GM19397 (cell line): ENCODE measurements at regions not wholly inside any gene's neighbourhood (a gene's known extent, or its start where the extent isn't known, plus 50 kb on each side); places are given as distances from the start of the nearest gene placed in this dataset.
"Not testable (repeated sequence)": the region's sequence is repeated elsewhere in the genome, so short reads cannot be mapped to it uniquely, and the experiment has no call there.

Experiments
- ATAC-seq: cut with Tn5 transposase; IDR thresholded peaks from one replicate; pipeline ENCODE4 v1.9.1; 2021; ENCODE audit warnings: mild to moderate bottlenecking, moderate library complexity; ENCODE audit not compliant: unreplicated experiment

DNA sequence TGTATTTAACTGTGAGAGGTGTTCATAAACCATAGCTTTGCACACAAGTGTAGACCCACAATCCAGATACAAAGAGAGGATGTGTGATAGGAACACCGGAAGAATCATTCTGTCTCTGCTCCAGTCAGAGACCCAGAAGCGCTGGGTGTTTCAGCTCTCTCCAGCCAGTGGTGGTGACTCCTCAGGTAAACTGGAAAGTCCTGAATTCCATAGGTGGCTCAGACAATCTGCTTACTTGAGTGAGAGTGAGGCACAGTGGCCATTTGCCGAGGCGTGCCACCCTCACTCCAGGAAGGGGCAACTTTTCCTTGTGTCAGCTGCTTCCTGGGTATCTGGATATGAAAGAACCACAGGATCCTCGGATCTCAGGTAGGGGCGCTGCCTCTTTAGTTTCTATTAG lies 171.5 kb downstream of the KCNS3 start:
- no peak for ATAC-seq

- ATAC-seq = no peak
Measured at GRCh38 chr2:18049325-18049724, 170.9 kb downstream of the KCNS3 start.

- no peak for ATAC-seq
Measured at GRCh38 chr2:18047896-18048657, 169.6 kb downstream of the KCNS3 start.

- no peak for ATAC-seq
Measured at GRCh38 chr2:18047213-18047611, 168.7 kb downstream of the KCNS3 start.

DNA sequence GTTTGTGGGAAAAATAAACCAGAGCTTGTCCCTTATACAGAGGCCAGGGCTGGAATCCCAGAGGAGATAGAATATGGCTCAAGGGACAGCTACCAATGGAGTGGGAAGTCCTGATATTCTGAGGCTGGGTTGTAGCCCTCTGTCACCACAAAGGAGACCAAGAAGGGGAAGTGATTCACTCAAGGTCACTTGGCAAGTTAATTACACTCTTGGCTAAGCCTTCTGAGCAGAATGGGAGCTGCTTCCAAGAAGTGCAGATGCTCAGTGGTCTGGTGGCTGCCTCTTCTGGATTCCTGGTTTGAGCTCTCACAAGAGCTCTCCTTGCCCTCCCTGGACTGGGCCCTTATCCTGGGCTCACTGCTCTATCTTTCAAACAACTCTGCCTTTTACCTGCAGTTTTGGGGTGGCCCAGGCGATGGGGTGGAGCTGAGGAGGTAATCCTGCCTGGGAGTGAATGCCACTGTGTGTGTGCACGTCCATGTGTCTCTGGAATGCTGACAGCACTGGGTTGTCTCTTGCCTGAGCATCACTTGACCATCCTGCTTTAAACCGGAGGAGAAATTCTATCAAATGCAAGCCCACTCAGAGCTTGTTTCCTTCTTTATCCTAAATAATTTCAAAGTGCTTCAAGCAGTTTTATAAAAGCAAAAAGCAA lies 168.2 kb downstream of the KCNS3 start:
- ATAC-seq = no peak

GRCh38 chr2:18046017-18046416 lies 167.6 kb downstream of the KCNS3 start:
- ATAC-seq = no peak

GRCh38 chr2:18045230-18045629 lies 166.8 kb downstream of the KCNS3 start:
- ATAC-seq = no peak

GRCh38 chr2:18017381-18017780 lies 138.9 kb downstream of the KCNS3 start:
- not testable (repeated sequence) for ATAC-seq

GRCh38 chr2:18009891-18010290 lies 131.4 kb downstream of the KCNS3 start:
- no peak for ATAC-seq

- ATAC-seq = no peak
Measured at GRCh38 chr2:18005411-18005810, 126.9 kb downstream of the KCNS3 start.

- no peak for ATAC-seq
Measured at GRCh38 chr2:18001671-18002070, 123.2 kb downstream of the KCNS3 start.

DNA sequence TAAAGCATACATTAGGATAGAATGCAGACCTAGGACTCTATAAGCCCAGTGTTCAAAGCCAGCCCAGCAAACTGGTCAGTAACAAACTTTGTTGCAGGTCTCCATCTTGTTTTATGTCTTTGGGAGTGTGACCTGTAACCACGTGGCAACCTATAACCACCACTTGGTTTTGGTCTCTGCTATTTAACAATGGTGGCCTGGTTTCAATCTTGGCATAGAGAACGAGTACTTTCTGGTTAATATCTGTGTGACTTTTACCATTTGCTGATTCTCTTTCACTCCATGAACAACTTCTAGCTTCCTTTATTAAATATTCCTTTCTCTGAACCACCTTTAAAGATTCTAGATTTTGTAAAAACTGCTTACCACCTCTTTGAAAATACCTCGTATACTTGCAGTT lies 118.5 kb downstream of the KCNS3 start:
- ATAC-seq = no peak

DNA sequence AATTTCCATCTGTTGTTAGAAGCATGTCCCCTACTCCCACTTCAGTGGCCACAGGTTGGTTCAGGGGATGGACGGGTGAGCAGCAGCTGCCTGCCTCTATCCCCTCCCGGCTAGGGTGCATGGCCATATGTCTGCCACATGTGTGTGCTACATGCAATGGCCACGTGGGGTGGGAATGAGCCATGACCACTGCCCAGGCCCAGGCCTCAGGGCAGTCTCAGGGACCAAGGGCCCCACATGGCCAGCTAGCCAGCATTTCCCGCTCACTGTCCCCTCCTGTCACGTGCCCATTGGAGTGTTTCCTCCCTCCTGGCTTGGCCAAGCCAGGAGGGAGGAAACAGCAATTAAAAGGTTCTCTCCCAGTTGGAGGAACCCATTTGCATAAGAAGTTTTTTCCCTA lies 117.1 kb downstream of the KCNS3 start:
- no peak for ATAC-seq
